DLD1 (cell line): ENCODE measurements at regions not wholly inside any gene's neighbourhood (a gene's known extent, or its start where the extent isn't known, plus 50 kb on each side); places are given as distances from the start of the nearest gene placed in this dataset.

ENCODE experiments used
- in situ Hi-C: cut with HindIII; loops from 2 replicates; pipeline ENCODE4 v1.10.0; 2017; ENCODE audit warnings: low sequenced_read_pairs

DNA sequence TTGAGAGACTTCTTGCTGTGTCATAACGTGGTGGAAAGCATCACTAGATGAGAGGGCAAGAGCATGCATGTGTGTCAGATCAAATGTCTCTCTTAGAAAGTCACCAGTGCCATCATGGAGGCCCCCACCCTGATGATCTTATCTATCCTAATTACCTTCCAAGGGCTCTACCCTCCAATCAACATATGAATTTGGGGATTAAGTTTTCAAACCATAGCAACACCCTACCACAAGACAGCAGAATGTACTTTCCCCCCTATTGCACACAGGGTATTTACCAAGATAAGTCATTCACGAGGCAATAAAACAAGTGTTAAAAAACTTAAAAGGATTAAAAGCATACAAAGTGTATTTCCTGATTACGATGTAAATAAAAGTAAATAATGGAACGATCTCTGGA, 515.6 kb downstream of the LMO4 start:
- in situ Hi-C loops = no loop called here

GRCh38 chr1:87851490-87851889, 522.8 kb downstream of the LMO4 start:
- in situ Hi-C loops = no loop called here

- in situ Hi-C loops = no loop called here
Measured at GRCh38 chr1:87852410-87853161, 523.9 kb downstream of the LMO4 start.

DNA sequence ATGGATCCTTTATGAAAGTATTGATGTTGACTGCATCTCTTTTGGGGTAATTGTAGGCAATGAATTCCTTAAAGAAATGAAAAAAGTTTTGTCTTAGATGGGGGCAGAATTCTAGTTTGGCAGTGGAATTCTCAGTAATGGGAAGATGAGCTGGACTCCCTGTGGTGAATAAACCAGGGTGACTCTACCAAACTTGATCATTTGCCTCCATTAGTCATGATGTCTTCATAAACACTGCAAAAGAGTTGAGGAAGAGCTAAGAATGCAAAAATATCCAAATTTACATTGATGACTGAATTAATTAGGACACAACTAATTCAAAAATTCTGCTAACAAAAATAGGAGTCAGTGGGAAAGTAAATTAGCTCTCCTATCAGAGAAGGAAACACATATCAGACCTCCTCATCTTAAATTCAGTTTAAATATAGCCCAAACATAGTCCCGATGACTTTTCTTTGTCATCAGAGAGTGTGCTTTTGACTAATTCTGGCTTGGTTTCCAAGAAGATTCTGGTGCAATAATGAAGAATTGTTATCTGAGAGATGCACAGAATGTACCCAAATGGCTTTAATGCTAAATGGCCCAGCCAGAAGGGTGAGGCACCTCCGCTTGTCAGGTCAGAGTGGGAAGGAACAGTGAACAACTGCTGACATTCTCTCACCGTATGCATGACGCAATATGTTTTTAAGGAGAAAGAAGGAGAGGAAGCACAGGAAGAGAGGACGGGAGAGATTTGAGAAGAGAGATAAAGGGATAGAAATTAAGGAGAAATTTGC, 525.1 kb downstream of the LMO4 start:
- in situ Hi-C loops = no loop called here

DNA sequence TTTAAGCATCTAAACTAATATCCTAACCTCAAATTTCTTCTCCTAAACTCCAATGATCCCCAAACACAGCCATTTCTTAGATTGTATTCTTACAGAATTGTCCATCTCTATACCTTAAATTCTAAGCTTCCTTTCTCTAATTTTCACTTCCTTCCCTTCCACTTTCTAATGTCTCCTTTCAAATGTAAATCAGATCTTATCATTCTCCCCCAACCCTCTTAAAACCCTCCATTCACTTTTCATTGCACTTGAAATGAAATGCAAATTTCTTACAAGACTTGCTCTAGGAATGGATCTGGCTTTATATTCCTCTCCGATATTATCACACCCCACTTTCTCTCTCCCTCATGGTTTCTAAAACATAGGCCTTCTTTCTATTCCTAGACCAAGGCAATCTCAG, 534.6 kb downstream of the LMO4 start:
- in situ Hi-C loops = no loop called here

DNA sequence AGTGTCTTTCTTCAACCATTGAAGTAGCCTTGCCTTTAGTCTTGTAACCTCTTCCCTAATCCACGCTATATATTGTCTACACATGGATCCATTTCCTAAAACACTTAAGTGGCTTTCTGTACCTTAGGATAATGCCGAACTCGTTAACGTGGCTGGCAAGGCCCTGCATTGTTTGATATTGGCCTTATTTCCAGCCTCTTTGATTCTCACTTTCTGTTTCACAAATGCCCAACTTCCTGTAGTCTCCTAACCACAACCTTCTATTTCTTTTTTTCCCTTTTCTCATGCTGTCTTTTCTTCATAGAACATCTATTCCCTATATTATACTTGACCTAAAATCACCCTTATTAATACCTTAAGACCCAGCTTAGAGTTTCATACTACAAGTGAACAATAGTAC, 536.0 kb downstream of the LMO4 start:
- in situ Hi-C loops = no loop called here

DNA sequence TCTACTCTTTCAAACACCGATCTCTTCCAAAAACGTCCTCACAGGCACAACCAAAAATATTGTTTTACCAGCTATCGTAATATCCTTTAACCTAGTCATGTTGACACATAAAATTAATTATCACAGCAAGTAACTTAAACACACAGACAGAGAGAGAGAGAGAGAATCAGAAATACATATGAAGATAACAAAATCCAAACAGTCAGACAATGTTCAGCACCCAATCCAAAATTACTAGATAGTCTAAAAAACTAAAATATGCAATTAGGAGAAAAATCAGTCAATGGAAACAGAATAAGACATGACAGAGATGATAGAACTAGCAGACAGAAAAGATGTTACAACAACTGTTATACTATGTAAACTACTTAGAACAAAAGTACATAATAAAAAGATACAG, 537.7 kb downstream of the LMO4 start:
- in situ Hi-C loops = no loop called here

GRCh38 chr1:87867626-87868025, 538.9 kb downstream of the LMO4 start:
- in situ Hi-C loops = no loop called here

DNA sequence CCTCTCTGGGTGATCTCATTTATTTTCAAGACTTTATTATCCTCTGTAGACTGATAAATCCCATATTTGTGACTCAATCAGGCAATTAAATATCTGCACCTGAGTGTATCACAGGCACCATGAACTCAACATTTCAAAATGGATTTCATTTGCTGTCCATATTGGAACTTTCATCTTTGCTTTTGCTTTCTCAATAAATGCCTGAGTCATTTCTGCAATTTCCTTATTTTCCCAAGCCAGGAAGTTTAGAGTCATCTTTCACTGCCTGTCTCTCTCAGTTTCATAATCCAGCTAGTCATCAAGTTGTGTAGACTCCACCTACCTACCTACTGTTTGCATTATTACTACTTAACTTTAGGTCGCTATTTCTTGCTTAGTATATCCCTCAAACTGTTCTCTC, 540.9 kb downstream of the LMO4 start:
- in situ Hi-C loops = no loop called here

- in situ Hi-C loops = no loop called here
Measured at GRCh38 chr1:87872189-87872588, 543.5 kb downstream of the LMO4 start.

DNA sequence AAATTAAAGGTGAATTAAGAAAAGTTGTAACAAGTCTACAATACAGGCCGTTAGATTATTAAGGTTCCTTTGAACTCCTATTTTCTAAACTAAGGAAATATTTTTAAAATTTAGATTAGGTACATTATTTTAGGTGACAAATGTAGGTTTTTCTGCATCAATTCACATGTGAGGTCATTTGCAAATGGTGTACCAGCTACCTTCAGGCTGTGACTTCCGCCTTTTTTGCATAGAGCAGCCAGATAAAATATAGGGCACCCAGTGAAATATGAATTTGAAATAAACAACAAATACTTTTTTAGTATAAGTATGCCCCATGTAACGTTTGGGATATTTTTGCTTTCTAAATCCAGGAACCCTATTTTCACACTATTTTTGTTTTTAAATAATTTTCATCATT, 544.0 kb downstream of the LMO4 start:
- in situ Hi-C loops = no loop called here

- in situ Hi-C loops = no loop called here
Measured at GRCh38 chr1:87878873-87879272, 550.2 kb downstream of the LMO4 start.

- in situ Hi-C loops = no loop called here
Measured at GRCh38 chr1:87880098-87880760, 551.5 kb downstream of the LMO4 start.

DNA sequence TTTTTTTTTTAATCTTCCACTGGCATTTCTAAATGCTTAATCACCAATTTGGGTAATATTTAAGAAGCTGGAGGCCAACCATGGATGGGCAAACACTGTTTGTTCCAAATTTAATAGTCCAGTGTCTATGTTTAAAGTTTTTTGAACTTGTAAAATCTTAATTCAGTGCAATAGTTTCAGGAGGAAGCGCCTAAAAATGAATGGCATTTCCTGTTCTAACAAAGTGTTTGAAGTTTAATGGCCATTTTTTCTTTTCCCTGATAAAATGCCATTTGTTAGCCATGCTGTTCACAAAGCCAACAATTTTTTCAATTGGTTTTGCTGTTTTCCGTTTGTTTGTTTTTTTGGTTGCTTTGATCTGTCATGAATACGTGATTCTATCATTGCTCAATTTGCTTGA, 552.1 kb downstream of the LMO4 start:
- in situ Hi-C loops = no loop called here

DNA sequence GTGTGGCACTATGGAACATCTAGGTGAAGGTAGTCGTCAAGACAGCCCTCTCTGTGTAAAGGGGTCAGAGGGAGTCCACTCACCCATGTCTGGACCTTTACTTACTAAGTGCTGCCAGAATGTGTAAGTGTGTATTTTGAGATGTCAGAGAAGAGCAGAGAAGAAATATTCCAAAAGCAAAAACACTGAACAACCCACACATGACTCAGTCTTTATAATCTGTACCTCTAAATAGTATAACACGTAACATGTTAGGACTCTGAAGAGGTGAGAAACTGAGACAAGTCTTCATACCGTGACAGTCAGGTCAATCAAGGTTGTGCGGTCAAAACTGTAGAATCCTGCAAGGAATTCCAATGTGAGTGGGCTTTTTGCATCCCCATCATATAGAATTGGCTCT, 555.2 kb downstream of the LMO4 start:
- in situ Hi-C loops = no loop called here

- in situ Hi-C loops = no loop called here
Measured at GRCh38 chr1:87884581-87884980, 555.9 kb downstream of the LMO4 start.

GRCh38 chr1:87885278-87886025, 556.8 kb downstream of the LMO4 start:
- in situ Hi-C loops = no loop called here

DNA sequence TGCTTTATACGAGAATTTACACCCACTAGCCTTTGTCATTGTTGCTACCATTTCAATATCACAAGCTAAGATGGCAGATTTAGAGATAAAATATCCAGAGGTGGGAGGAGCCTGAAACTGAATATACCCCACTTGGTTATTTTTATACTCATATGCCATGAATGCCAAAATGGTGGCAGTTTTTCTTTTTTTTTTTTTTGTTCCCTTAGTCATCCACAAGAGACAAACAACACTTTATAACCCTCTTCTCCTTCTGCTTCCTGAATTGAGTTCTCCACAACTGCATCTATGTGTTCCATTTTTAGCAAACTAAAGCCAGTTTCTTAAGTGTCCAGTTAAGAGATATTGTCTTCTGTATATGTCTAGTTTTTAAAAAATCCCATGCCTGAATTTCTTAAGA, 558.4 kb downstream of the LMO4 start:
- in situ Hi-C loops = no loop called here

GRCh38 chr1:87888446-87888845, 559.8 kb downstream of the LMO4 start:
- in situ Hi-C loops = no loop called here

GRCh38 chr1:87894062-87894461, 565.4 kb downstream of the LMO4 start:
- in situ Hi-C loops = no loop called here

DNA sequence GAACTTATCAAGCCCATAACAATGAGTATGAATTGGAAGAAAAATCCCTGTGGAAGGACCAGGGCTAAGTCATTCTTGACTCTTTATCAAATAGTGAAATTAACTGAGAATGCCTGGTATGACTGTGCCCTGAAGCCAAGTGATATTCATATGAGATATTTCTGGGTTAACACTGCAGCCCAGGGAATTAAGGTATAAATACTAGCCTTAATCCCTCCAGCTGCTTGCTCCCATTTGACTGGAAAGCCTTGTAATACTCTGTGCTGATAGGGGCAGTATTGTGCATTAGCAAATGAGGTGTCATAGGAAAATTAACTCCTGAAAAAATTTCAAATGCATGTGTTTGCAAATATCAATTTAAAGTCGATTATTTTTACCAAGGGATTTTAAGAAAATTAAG, 568.8 kb downstream of the LMO4 start:
- in situ Hi-C loops = no loop called here
